H9 (cell line): ENCODE measurements at regions not wholly inside any gene's neighbourhood (a gene's known extent, or its start where the extent isn't known, plus 50 kb on each side); places are given as distances from the start of the nearest gene placed in this dataset.

Experiments used
- DNase-seq: peaks from one replicate; pipeline ENCODE4 v3.0.0-alpha.2; 2017
- H2AFZ ChIP-seq: one replicate; pipeline ENCODE4 v1.6.1; 2013; ENCODE audit warnings: mild to moderate bottlenecking, low read length, control low read depth, moderate library complexity
- H2AK5ac ChIP-seq: 2 replicates; pipeline ENCODE4 v1.6.1; 2013; ENCODE audit warnings: low read length, control low read depth, mixed read lengths; ENCODE audit not compliant: insufficient read length
- H2BK120ac ChIP-seq: one replicate; pipeline ENCODE4 v1.6.1; 2013; ENCODE audit warnings: low read depth, mild to moderate bottlenecking, low read length, control low read depth, inconsistent platforms; ENCODE audit not compliant: poor library complexity, severe bottlenecking
- H2BK12ac ChIP-seq: 2 replicates; pipeline ENCODE4 v1.6.1; 2013; ENCODE audit warnings: low read length, control low read depth, mixed read lengths, low read depth; ENCODE audit not compliant: insufficient read length
- H2BK15ac ChIP-seq: 2 replicates; pipeline ENCODE4 v1.6.1; 2013; ENCODE audit warnings: low read depth, low read length, control low read depth
- H2BK20ac ChIP-seq: one replicate; pipeline ENCODE4 v1.6.1; 2013; ENCODE audit warnings: low read depth, mild to moderate bottlenecking, low read length, control low read depth, inconsistent platforms; ENCODE audit not compliant: poor library complexity, severe bottlenecking
- H2BK5ac ChIP-seq: 2 replicates; pipeline ENCODE4 v1.6.1; 2013; ENCODE audit warnings: low read length, control low read depth, mixed read lengths; ENCODE audit not compliant: insufficient read length
- H3K14ac ChIP-seq: 2 replicates; pipeline ENCODE4 v1.6.1; 2013; ENCODE audit warnings: low read length, control low read depth; ENCODE audit not compliant: insufficient read depth
- H3K18ac ChIP-seq: 2 replicates; pipeline ENCODE4 v1.6.1; 2013; ENCODE audit warnings: low read depth, mild to moderate bottlenecking, mixed read lengths, low read length, control low read depth; ENCODE audit not compliant: insufficient read length
- H3K23ac ChIP-seq: 2 replicates; pipeline ENCODE4 v1.6.1; 2013; ENCODE audit warnings: low read length, control low read depth, mixed read lengths, low read depth; ENCODE audit not compliant: insufficient read length
- H3K23me2 ChIP-seq: 2 replicates; pipeline ENCODE4 v1.6.1; 2013; ENCODE audit warnings: low read depth, mild to moderate bottlenecking, mixed read lengths, low read length, control low read depth; ENCODE audit not compliant: insufficient read length, poor library complexity, severe bottlenecking
- H3K27ac ChIP-seq: 2 replicates; pipeline ENCODE4 v1.5.1; 2013; ENCODE audit warnings: low read length, control low read depth, mixed read lengths, low read depth; ENCODE audit not compliant: insufficient read length
- H3K27me3 ChIP-seq: 2 replicates; pipeline ENCODE4 v1.6.1; 2013; ENCODE audit warnings: low read length, control low read depth, inconsistent platforms; ENCODE audit not compliant: insufficient read depth
- H3K4ac ChIP-seq: 2 replicates; pipeline ENCODE4 v1.6.1; 2013; ENCODE audit warnings: low read depth, mild to moderate bottlenecking, control low read depth, inconsistent platforms, low read length, moderate library complexity
- H3K4me1 ChIP-seq: 2 replicates; pipeline ENCODE4 v1.6.1; 2013; ENCODE audit warnings: low read length, control low read depth, inconsistent platforms; ENCODE audit not compliant: insufficient read depth
- H3K4me2 ChIP-seq: 2 replicates; pipeline ENCODE4 v1.6.1; 2013; ENCODE audit warnings: low read length, control low read depth, mixed read lengths; ENCODE audit not compliant: insufficient read length, insufficient read depth
- H3K56ac ChIP-seq: 2 replicates; pipeline ENCODE4 v1.6.1; 2013; ENCODE audit warnings: low read depth, mild to moderate bottlenecking, mixed read lengths, low read length, control low read depth; ENCODE audit not compliant: insufficient read length
- H3K79me1 ChIP-seq: 2 replicates; pipeline ENCODE4 v1.6.1; 2013; ENCODE audit warnings: low read depth, mild to moderate bottlenecking, moderate library complexity, low read length, control low read depth, inconsistent platforms; ENCODE audit not compliant: insufficient read depth, poor library complexity, severe bottlenecking
- H3K79me2 ChIP-seq: 2 replicates; pipeline ENCODE4 v1.6.1; 2013; ENCODE audit warnings: low read length, control low read depth, inconsistent platforms; ENCODE audit not compliant: insufficient read depth
- H3K9ac ChIP-seq: 2 replicates; pipeline ENCODE4 v1.6.1; 2013; ENCODE audit warnings: low read length, control low read depth, mixed read lengths; ENCODE audit not compliant: insufficient read length; ENCODE audit errors: extremely low read depth
- H3K9me3 ChIP-seq: one replicate; pipeline ENCODE4 v1.6.1; 2013; ENCODE audit warnings: low read depth, low read length, inconsistent platforms; ENCODE audit not compliant: control insufficient read depth
- H3T11ph ChIP-seq: one replicate; pipeline ENCODE4 v1.6.1; 2013; ENCODE audit warnings: mild to moderate bottlenecking, low read length, control low read depth, inconsistent platforms
- H4K20me1 ChIP-seq: one replicate; pipeline ENCODE4 v1.6.1; 2013; ENCODE audit not compliant: control insufficient read depth, insufficient read length, insufficient read depth
- H4K5ac ChIP-seq: 2 replicates; pipeline ENCODE4 v1.6.1; 2013; ENCODE audit warnings: low read depth, mild to moderate bottlenecking, mixed read lengths, low read length, control low read depth; ENCODE audit not compliant: insufficient read length
- H4K8ac ChIP-seq: replicated peaks from 2 replicates; pipeline ENCODE4 v1.6.1; 2013; ENCODE audit warnings: low read length, control low read depth, mixed read lengths, low read depth; ENCODE audit not compliant: insufficient read length
- H4K91ac ChIP-seq: 2 replicates; pipeline ENCODE4 v1.6.1; 2013; ENCODE audit warnings: low read depth, mild to moderate bottlenecking, moderate library complexity, mixed read lengths, low read length, control low read depth; ENCODE audit not compliant: insufficient read length
- H3K27ac Mint-ChIP-seq, 3 experiments: 2 replicates in 2 of 3; 3 replicates in 1 of 3; pipeline ENCODE4 v1.8.0; 2020 to 2021; ENCODE audit warnings: mixed read lengths in 3 of 3, mild to moderate bottlenecking in 1 of 3, moderate library complexity in 1 of 3
- H3K27me3 Mint-ChIP-seq: 2 replicates; pipeline ENCODE4 v1.8.0; 2021; ENCODE audit warnings: low read depth, mild to moderate bottlenecking, moderate library complexity, mixed read lengths
- H3K36me3 Mint-ChIP-seq, 3 experiments: 2 replicates in 2 of 3; 3 replicates in 1 of 3; pipeline ENCODE4 v1.8.0; 2020 to 2021; ENCODE audit warnings: low read depth in 3 of 3, mixed read lengths in 3 of 3; ENCODE audit not compliant: insufficient read depth in 1 of 3
- H3K4me1 Mint-ChIP-seq, 2 experiments: 2 replicates each; pipeline ENCODE4 v1.8.0; 2020; ENCODE audit warnings: mixed read lengths in 2 of 2
- H3K4me3 Mint-ChIP-seq, 2 experiments: 2 replicates in 1 of 2; 3 replicates in 1 of 2; pipeline ENCODE4 v1.8.0; 2020 to 2021; ENCODE audit warnings: mild to moderate bottlenecking in 2 of 2, mixed read lengths in 2 of 2, moderate library complexity in 1 of 2
- H3K9me3 Mint-ChIP-seq, 2 experiments: 2 replicates in 1 of 2; 3 replicates in 1 of 2; pipeline ENCODE4 v1.8.0; 2020; ENCODE audit warnings: mild to moderate bottlenecking in 2 of 2, mixed read lengths in 2 of 2, moderate library complexity in 1 of 2
- CTCF ChIP-seq: fragments of 200-600 bp; sonication (generic); conservative IDR thresholded peaks from 3 replicates; pipeline ENCODE4 v1.8.0; 2021; ENCODE audit warnings: antibody characterized with exemption, mild to moderate bottlenecking
- WGBS: extraction: QIAGEN DNeasy Blood & Tissue Kit; methylation state at CpG from one replicate; pipeline ENCODE4 v1.1.7; 2013; ENCODE audit warnings: missing lambda C conversion rate, low lambda C conversion rate, mixed read lengths; ENCODE audit not compliant: insufficient read length; ENCODE audit errors: extremely low coverage; 5-methylcytosine and 5-hydroxymethylcytosine counted together

DNA sequence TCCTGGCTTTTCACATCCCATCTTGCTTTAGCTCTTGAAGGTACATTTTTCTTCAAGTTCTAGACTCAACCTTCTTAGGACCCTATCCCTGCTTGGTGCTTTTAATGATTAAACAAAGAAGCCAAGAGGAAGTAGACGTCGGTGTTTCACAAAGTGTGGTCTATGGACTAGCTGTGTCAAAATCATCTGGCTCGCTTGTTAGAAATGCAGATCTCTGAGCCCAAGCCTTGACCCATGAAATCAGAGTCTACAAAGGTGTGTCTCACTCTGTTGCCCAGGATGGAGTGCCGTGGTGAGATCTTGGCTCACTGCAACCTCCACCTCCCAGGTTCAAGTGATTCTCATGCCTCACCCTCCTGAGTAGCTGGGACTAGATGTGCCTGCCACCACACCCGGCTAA is 295.5 kb upstream of the KAZN start:
- H3K9me3 Mint-ChIP-seq, result no peaks in the 10 kb centered on the region
- Histone ChIP-seq H3K14ac (no peak overlapping the region), H2BK12ac (no peak overlapping the region), H3K79me1 (no peaks in the 10 kb centered on the region), H3K23me2 (no peaks in the 10 kb centered on the region), H3K79me2 (no peaks in the 10 kb centered on the region), H3K23ac (no peak overlapping the region), H3K9me3 (no peaks in the 10 kb centered on the region), H3K4ac (no peak overlapping the region), H2BK15ac (no peak overlapping the region), H3K27ac (no peak overlapping the region), H3K27me3 (no peaks in the 10 kb centered on the region), H2AK5ac (no peak overlapping the region), H4K8ac (no peak overlapping the region), H4K91ac (no peak overlapping the region), H3K18ac (no peak overlapping the region), H3T11ph (no peak overlapping the region), H4K20me1 (no peaks in the 10 kb centered on the region), H2BK20ac (no peak overlapping the region), H3K56ac (no peak overlapping the region), H2AFZ (no peak overlapping the region), H4K5ac (no peak overlapping the region), H3K4me1 (peaks cover 3% of the 10 kb centered on the region; the same call in 1 of the 2 replicates), H3K9ac (no peak overlapping the region), H3K4me2 (no peak overlapping the region), H2BK5ac (no peak overlapping the region), H2BK120ac (no peak overlapping the region)
- H3K27me3 Mint-ChIP-seq, result peaks cover 13% of the 10 kb centered on the region
- DNase-seq, result no peak
- no peak overlapping the region for H3K27ac Mint-ChIP-seq
- 0 out of 4 replicates have a peak, but pooled peaks cover 0 to 2% of the 10 kb centered on the region in 2 experiments for H3K4me1 Mint-ChIP-seq
- WGBS, result no CpG with 5 or more reads among the region's 5 CpGs
- H3K36me3 Mint-ChIP-seq, result no peaks in the 10 kb centered on the region
- H3K4me3 Mint-ChIP-seq, result no peak overlapping the region
- TF ChIP-seq CTCF, result no peak
